RWPE1 (cell line): ENCODE measurements at regions not wholly inside any gene's neighbourhood (a gene's known extent, or its start where the extent isn't known, plus 50 kb on each side); places are given as distances from the start of the nearest gene placed in this dataset.

Experiments
- CTCF ChIA-PET: fragments of 350-600 bp; sonication (Branson Sonifier 250); formaldehyde crosslinking; extraction: SDS; loops from one replicate; lab custom pipeline; 2021; lab: Yijun Ruan, JAX
- POLR2A ChIA-PET: fragments of 400-600 bp; formaldehyde crosslinking; extraction: SDS; loops from one replicate; lab custom pipeline; 2020; ENCODE audit warnings: antibody characterized with exemption; ENCODE audit not compliant: low non-redundant PET; lab: Yijun Ruan, JAX
- DNase-seq: peaks from one replicate; pipeline ENCODE4 v3.0.0; 2012; ENCODE audit warnings: low spot score
- H3K27ac ChIP-seq: fragments of 450-650 bp; 2 replicates; pipeline ENCODE4 v1.5.1; 2017
- CTCF ChIP-seq: fragments of 450-650 bp; conservative IDR thresholded peaks from 2 replicates; pipeline ENCODE4 v1.5.1; 2017; ENCODE audit warnings: low read depth, mild to moderate bottlenecking

- ChIA-PET CTCF (interaction anchor here (0.7 to 1.2 kb wide), 2 partner anchors 22 to 245 kb away, joined by 3 to 5 read pairs; no protein-coding TSS in a partner anchor), POLR2A (no interaction called here)
- no peak for DNase-seq
- TF ChIP-seq CTCF, result no peak
- H3K27ac ChIP-seq, result no peak overlapping the region
Observed at GRCh38 chr1:117780687-117781475, 148.5 kb downstream of the GDAP2 start.

GRCh38 chr1:117782056-117782455, 147.4 kb downstream of the GDAP2 start:
- TF ChIP-seq CTCF, result no peak
- no peak for DNase-seq
- POLR2A ChIA-PET, result no interaction called here
- CTCF ChIA-PET, result interaction anchor here (1.2 kb wide), 1 partner anchor 23 kb away, joined by 5 read pairs; no protein-coding TSS in a partner anchor
- no peak overlapping the region for H3K27ac ChIP-seq

- H3K27ac ChIP-seq, result no peak overlapping the region
- CTCF ChIA-PET, result no interaction called here
- POLR2A ChIA-PET, result no interaction called here
- no peak for DNase-seq
- no peak for TF ChIP-seq CTCF
Observed at GRCh38 chr1:117783606-117784396, 145.6 kb downstream of the GDAP2 start.

GRCh38 chr1:117788014-117788413, 141.4 kb downstream of the GDAP2 start:
- POLR2A ChIA-PET, result no interaction called here
- no peak for TF ChIP-seq CTCF
- no peak for DNase-seq
- CTCF ChIA-PET, result no interaction called here
- H3K27ac ChIP-seq, result no peak overlapping the region

- ChIA-PET CTCF (no interaction called here), POLR2A (no interaction called here)
- TF ChIP-seq CTCF, result no peak
- DNase-seq, result no peak
- no peak overlapping the region for H3K27ac ChIP-seq
Observed at GRCh38 chr1:117793413-117793812, 136.0 kb downstream of the GDAP2 start.

GRCh38 chr1:117794073-117794472, 135.3 kb downstream of the GDAP2 start:
- H3K27ac ChIP-seq, result no peak overlapping the region
- no peak for TF ChIP-seq CTCF
- POLR2A ChIA-PET, result no interaction called here
- no peak for DNase-seq
- CTCF ChIA-PET, result no interaction called here
